ENCODE measurements at regions not wholly inside any gene's neighbourhood (a gene's known extent, or its start where the extent isn't known, plus 50 kb on each side); places are given as distances from the start of the nearest gene placed in this dataset.

DNA sequence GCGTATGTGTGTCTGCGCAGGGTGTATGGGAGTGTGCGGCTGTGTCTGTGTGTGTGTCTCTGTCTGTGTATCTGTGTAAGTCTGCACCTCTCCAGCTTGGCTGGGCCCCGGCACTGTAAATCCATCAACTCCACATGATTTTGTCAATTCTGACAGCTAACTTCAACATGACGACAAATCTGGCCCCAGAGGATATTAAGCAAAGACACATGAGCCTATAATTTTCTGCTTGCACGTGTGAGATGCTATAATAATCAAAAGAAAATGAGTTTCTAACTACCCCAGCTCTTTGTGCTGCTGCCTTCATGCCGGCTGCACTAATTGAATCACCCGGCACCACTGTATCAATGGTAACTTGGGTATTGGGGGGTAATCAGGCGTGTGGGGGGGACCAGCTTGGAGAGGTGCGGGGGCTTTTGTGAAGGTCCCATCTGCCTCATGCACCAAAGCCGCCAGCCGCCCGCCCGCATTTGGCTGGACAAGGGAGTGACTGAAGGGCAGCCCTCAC lies 57.6 kb upstream of the LHX1 start:
- TF ChIP-seq, protein P1, sequence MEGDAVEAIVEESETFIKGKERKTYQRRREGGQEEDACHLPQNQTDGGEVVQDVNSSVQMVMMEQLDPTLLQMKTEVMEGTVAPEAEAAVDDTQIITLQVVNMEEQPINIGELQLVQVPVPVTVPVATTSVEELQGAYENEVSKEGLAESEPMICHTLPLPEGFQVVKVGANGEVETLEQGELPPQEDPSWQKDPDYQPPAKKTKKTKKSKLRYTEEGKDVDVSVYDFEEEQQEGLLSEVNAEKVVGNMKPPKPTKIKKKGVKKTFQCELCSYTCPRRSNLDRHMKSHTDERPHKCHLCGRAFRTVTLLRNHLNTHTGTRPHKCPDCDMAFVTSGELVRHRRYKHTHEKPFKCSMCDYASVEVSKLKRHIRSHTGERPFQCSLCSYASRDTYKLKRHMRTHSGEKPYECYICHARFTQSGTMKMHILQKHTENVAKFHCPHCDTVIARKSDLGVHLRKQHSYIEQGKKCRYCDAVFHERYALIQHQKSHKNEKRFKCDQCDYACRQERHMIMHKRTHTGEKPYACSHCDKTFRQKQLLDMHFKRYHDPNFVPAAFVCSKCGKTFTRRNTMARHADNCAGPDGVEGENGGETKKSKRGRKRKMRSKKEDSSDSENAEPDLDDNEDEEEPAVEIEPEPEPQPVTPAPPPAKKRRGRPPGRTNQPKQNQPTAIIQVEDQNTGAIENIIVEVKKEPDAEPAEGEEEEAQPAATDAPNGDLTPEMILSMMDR (IDR thresholded peaks at IDR 0.05; ENCODE audit: low read depth, low read length, poor library complexity, severe bottlenecking), result no peak
- no peak for TF ChIP-seq EZH2phosphoT487 (IDR thresholded peaks at IDR 0.05; ENCODE audit: borderline replicate concordance, low read length)
